ENCODE measurements at regions not wholly inside any gene's neighbourhood (a gene's known extent, or its start where the extent isn't known, plus 50 kb on each side); places are given as distances from the start of the nearest gene placed in this dataset.

DNA sequence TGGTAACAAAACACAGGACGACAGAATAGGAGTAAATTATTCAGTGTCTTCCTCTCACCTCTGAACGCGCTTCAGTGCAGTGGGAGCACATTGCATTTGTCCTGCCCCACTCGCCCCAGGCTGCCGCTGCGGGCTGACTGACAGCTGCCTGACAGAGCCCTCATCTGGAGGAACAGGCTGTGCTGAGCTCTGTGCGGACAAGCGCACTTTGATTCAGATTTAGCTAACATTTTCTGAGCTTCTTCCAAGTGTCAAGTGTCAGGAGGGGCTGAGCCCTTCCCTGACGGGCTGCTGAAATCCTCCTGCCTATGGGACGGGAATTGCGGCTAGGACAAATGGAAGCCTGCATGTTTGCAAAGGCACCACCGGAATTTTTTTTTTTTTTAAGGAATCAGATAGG is 383.0 kb upstream of the CDH4 start:
- no peaks in the 10 kb centered on the region for H3K9me3 Mint-ChIP-seq
- DNase-seq, result no peak
- peaks cover 2 to 3% (median 3%) of the 10 kb centered on the region in 3 donors for H3K27me3 Mint-ChIP-seq (ENCODE audit: low read depth in 3 of 3)
- H3K27ac Mint-ChIP-seq, result no peak overlapping the region
- no peaks in the 10 kb centered on the region for H3K4me1 Mint-ChIP-seq
- no peak overlapping the region for H3K4me3 Mint-ChIP-seq
- H3K36me3 Mint-ChIP-seq, result no peaks in the 10 kb centered on the region

DNA sequence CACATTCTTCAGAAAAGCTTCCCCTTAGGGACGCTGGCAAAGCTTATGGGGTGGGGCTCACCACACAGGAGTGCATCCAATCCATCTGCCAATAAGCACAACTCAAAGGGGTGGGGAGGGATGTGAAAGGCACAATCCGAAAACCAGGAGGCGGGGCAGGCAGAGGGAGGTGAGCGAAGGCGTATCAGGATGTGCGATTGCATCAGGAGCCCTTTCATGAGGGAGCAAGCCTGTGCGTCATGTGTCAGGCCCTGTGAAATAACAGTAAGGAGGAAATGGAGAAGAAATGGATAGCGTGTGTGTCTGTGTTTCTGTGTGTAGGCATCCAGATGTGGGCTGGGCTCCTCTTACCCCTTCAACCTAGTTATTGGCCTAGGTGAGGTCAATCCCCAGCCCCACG is 382.4 kb upstream of the CDH4 start:
- Mint-ChIP-seq H3K4me3 (no peak overlapping the region), H3K4me1 (no peaks in the 10 kb centered on the region), H3K27me3 (ENCODE audit: low read depth in 3 of 3) (peaks cover 2 to 3% (median 3%) of the 10 kb centered on the region in 3 donors), H3K9me3 (no peaks in the 10 kb centered on the region), H3K27ac (no peak overlapping the region), H3K36me3 (no peaks in the 10 kb centered on the region)
- no peak for DNase-seq

DNA sequence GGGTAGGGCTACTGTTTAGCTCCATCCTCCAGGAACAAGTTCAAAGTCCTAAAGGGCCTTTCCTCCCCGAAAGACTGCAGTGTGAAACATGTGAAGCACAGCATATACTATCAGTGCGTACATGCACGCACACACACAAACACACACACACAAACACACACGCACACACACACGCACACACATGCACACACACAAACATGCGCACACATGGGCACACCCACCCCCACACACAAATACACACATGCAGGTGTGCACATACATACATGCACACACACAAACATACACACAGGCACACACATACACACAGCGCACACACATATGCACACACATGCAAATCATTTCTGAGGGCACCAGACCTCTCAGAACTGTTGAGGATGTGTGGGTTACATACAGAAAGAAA is 382.0 kb upstream of the CDH4 start:
- H3K36me3 Mint-ChIP-seq, result no peaks in the 10 kb centered on the region
- peaks cover 2 to 3% (median 3%) of the 10 kb centered on the region in 3 donors for H3K27me3 Mint-ChIP-seq (ENCODE audit: low read depth in 3 of 3)
- DNase-seq, result no peak
- H3K4me1 Mint-ChIP-seq, result no peaks in the 10 kb centered on the region
- no peak overlapping the region for H3K4me3 Mint-ChIP-seq
- no peak overlapping the region for H3K27ac Mint-ChIP-seq
- no peaks in the 10 kb centered on the region for H3K9me3 Mint-ChIP-seq

DNA sequence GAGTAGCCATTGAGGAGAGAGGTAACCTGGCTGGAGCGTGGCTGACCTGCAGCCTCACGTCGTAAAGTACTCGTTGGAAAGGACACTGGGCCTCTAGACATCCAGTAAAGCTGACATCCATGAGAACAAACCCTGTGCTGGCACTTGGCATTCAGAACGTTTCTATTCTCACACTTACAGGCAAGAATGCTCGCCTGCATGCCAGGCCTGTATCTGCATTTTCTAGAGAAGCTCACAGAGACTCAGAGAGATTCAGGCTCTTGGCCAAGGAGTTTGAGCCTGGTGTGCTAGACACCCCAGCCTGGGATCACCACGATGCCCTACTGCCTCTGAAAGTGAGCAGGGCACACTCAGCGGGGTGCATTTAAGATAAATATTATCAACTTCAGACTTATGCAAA is 379.8 kb upstream of the CDH4 start:
- Mint-ChIP-seq H3K4me3 (no peak overlapping the region), H3K9me3 (no peaks in the 10 kb centered on the region), H3K4me1 (no peaks in the 10 kb centered on the region), H3K27me3 (ENCODE audit: low read depth in 3 of 3) (peaks cover 0 to 5% (median 0%) of the 10 kb centered on the region in 3 donors), H3K27ac (no peak overlapping the region), H3K36me3 (no peaks in the 10 kb centered on the region)
- no peak for DNase-seq

DNA sequence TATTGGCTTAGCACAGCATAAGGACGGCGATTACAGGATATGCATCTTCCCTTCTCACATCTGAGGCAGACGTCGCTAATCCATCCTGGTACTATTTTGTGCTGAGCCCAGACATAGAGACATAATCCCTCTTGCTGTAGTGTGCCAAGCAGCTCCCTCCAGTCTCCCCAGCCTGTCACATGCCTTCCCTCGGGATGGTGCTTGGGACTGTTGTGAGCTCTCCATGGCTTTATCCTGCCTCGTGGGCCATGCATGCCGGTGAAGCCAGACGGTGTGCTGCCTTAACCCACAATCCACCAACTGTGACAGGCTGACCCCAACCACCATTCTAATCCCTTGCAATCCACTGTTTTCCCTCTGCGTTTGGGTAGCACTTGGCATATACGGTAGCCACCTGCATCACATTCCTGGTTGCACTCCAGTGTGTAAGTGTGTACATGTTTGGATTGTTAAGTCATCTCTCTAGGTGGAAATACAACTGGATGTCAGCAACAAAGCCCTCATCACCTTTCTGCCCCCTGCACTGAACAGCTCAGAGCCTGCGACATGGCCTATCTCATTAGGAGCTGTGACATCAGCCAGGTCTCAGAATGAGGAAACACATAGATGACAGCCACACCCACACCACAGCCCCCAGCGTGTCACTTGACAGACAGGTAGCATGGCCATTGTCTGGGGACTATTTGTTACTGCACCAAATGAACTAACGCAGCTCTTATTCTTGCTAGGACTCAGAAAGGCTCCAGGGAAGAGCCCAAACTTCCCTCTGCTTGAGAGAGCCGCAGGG is 374.8 kb upstream of the CDH4 start:
- Mint-ChIP-seq H3K4me1 (no peaks in the 10 kb centered on the region), H3K9me3 (no peaks in the 10 kb centered on the region), H3K4me3 (no peak overlapping the region), H3K36me3 (no peaks in the 10 kb centered on the region), H3K27me3 (ENCODE audit: low read depth in 3 of 3) (peaks cover 2 to 5% (median 3%) of the 10 kb centered on the region in 3 donors), H3K27ac (no peak overlapping the region)
- DNase-seq, result no peak

DNA sequence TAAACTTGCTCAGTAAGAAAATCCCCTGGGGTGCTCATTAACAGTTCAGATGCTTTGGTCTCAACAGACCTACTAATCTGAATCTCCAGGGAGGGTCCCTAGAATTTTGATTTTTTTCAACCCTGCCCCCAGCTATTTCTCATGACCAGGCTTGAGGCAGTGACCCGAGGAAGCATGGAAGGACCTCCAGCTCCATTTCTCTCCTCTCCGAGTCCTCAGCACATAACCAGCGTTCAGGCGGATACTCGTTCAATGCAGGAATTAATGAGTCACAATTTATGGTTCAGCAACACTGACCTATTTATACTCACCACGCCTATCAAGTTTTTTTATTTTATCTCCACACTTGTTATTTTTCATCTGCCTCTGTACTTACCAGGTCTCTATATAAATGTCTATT is 369.2 kb upstream of the CDH4 start:
- H3K27me3 Mint-ChIP-seq (ENCODE audit: low read depth in 3 of 3), result peaks cover 0 to 3% (median 2%) of the 10 kb centered on the region in 3 donors
- no peaks in the 10 kb centered on the region for H3K36me3 Mint-ChIP-seq
- no peak for DNase-seq
- no peaks in the 10 kb centered on the region for H3K4me1 Mint-ChIP-seq
- H3K9me3 Mint-ChIP-seq, result no peaks in the 10 kb centered on the region
- H3K27ac Mint-ChIP-seq, result no peak overlapping the region
- H3K4me3 Mint-ChIP-seq, result no peak overlapping the region

DNA sequence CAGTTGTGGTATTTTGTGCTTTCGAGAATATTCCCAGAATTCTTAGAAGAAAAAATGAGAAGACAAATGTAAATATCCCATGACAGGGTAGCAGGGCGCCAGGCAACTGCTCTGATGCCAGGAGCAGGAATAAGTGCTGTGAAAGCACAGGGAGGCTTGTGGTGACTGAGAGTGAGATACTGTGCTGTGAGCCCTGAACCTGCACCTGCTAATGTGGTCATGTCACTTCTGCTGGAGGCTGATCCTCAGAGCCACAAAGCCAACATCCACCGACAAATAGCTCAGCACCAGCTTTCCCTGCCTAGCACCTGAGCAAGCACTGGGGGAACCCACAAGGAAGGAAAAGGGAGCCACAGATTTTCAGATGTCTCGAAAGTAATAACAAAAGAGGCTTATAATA is 368.6 kb upstream of the CDH4 start:
- Mint-ChIP-seq H3K36me3 (no peaks in the 10 kb centered on the region), H3K4me3 (no peak overlapping the region), H3K27me3 (ENCODE audit: low read depth in 3 of 3) (peaks cover 0 to 3% (median 2%) of the 10 kb centered on the region in 3 donors), H3K9me3 (no peaks in the 10 kb centered on the region), H3K27ac (no peak overlapping the region), H3K4me1 (no peaks in the 10 kb centered on the region)
- no peak for DNase-seq

DNA sequence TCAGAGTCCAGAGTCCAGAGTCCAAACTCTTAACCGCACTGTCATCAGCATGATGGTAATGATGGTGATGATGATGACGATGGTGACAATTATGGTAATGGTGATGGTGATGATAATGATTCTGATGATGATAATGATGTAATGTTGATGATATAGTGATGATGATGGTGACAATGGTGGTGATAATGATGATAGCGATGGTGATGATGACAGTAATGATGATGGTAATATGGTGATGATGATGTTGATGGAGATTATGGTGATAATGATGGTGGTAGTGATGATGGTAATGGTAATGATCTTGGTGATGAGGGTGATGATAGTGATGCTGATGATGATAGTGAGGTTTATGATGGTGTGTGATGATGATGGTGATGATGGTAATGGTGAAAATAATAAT is 367.8 kb upstream of the CDH4 start:
- Mint-ChIP-seq H3K27me3 (ENCODE audit: low read depth in 3 of 3) (peaks cover 0 to 2% (median 0%) of the 10 kb centered on the region in 3 donors), H3K36me3 (no peaks in the 10 kb centered on the region), H3K4me3 (no peak overlapping the region), H3K4me1 (no peaks in the 10 kb centered on the region), H3K9me3 (no peaks in the 10 kb centered on the region), H3K27ac (no peak overlapping the region)
- no peak for DNase-seq

DNA sequence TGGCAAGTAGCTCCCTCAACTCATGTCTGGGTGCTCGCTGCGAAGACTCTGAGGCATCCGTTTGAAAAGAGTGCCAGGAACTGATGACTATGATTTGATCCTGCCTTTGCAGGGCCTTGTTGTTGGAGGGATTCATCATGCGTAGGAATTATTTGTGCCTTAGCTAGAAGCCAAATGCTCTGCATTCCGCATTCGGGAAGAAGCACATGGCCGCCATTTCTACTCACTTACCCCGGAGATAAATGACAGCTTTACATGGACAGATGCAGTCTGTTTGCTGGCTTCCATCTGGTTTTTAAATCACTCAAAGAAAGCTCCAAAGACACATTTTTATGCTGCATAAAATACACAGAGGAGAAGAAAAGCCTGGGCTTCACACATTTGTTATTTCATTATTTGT is 363.3 kb upstream of the CDH4 start:
- Mint-ChIP-seq H3K27me3 (ENCODE audit: low read depth in 3 of 3) (peaks cover 0 to 1% (median 0%) of the 10 kb centered on the region in 3 donors), H3K36me3 (no peaks in the 10 kb centered on the region), H3K4me1 (no peaks in the 10 kb centered on the region), H3K9me3 (no peaks in the 10 kb centered on the region), H3K4me3 (no peak overlapping the region), H3K27ac (no peak overlapping the region)
- DNase-seq, result no peak

DNA sequence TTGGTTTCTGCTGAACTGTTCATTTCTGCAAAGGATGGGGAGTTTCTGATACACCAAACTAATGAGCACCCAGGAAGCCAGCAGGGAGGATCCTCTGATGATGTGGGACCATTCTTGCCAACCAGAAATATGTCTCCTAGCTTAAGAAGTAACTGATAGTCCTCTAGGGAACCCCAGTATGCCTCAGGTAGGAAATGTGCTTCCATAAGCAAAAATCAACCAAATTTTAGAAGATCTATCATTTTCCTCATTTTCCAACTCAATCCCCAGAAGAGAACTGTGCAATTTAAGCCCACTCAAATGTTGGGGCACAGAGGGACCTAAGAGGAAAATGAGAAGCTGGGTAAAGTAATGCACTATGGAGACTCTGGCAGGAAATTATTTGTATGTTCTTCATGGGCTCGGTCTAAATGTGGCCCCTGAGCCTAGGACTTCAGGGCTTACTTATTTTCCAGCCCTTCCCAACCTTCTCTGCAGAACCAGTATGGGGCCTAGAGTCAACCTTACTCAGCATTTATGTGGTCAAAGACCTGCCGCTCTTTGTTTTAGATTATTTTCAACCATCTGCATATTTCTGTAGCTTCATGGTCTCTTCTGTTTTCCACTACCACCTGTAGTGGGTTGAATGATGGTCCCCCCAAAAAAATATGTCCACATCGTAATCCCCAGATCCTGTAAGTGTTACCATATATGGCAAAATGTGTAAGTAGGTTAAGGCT is 359.8 kb upstream of the CDH4 start:
- Mint-ChIP-seq H3K4me3 (no peak overlapping the region), H3K4me1 (no peaks in the 10 kb centered on the region), H3K27me3 (ENCODE audit: low read depth in 3 of 3) (peaks cover 0 to 1% (median 0%) of the 10 kb centered on the region in 3 donors), H3K9me3 (no peaks in the 10 kb centered on the region), H3K27ac (no peak overlapping the region), H3K36me3 (no peaks in the 10 kb centered on the region)
- no peak for DNase-seq

DNA sequence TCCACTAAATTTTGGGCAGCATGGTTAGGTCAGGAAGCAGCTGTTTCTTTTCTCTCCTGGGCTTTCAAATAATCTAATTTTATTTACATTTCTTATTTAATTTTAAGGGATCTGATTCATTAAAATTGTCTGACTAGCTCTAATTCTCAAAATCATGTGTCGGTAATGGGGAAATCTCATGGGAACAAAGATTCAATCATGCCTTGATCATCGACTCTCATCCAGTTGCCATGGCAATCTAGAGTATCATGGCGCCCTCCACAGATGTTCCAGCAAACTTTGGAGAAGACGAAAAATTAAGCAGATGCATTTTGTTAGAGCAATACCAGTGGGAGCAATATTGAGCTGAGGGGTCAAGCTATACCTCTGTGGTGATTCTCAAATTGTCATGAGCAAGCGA is 358.0 kb upstream of the CDH4 start:
- Mint-ChIP-seq H3K4me3 (no peak overlapping the region), H3K27me3 (ENCODE audit: low read depth in 3 of 3) (peaks cover 0 to 1% (median 0%) of the 10 kb centered on the region in 3 donors)

DNA sequence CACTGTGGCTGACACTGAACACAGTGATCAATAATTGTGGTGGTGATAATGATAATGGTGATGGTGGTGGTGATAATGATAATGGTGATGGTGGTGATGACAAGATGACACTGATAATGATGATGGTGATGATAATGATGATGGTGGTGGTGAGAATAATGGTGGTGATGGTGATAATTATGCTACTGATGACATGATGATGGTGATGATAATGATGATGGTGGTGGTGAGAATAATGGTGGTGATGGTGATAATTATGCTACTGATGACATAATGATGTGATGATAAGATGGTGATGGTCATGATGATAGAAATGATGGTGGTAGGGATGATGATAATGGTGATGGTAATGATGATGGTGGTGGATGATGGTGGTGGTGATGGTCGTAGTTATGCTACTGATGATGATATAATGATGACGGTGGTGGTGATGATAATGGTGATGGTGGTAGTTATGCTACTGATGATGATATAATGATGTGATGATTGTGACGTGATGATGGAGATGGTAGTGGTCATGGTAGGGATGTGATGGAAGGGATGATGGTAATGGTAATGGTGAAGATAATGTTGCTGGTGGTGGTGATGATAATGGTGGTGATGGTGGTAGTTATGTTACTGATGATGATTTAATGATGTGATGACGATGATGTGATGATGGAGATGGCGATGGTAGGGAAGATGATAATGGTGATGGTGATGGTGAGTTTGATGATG is 356.5 kb upstream of the CDH4 start:
- Mint-ChIP-seq H3K36me3 (no peaks in the 10 kb centered on the region), H3K27ac (no peak overlapping the region), H3K27me3 (ENCODE audit: low read depth in 3 of 3) (peaks cover 2 to 3% (median 3%) of the 10 kb centered on the region in 3 donors), H3K4me1 (no peaks in the 10 kb centered on the region), H3K9me3 (no peaks in the 10 kb centered on the region), H3K4me3 (no peak overlapping the region)
- DNase-seq, result no peak

More for the DNA sequence above, 358.0 kb upstream of the CDH4 start:
- no peak overlapping the region for H3K27ac Mint-ChIP-seq
- no peak for DNase-seq
- H3K4me1 Mint-ChIP-seq, result no peaks in the 10 kb centered on the region
- H3K9me3 Mint-ChIP-seq, result no peaks in the 10 kb centered on the region
- no peaks in the 10 kb centered on the region for H3K36me3 Mint-ChIP-seq

DNA sequence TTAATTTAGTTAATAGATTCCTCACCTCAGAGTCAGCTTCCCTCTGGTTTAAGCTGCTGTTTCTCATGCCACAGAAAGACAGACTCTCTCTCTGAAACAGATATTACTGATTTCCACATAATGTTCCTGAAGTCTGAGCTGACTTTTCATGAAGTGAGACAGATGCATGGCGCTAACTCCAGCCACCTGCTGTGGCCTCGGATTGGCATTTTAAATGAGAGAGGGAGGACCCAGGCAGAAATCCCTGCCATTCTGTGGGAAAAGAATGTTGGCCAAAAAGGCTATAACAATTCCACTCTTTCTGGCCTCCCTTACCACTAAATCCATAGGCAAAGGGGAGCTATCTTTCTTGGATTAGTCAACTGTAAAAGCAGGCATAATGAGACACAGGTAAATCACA is 354.1 kb upstream of the CDH4 start:
- Mint-ChIP-seq H3K27ac (no peak overlapping the region), H3K4me1 (no peaks in the 10 kb centered on the region)

DNA sequence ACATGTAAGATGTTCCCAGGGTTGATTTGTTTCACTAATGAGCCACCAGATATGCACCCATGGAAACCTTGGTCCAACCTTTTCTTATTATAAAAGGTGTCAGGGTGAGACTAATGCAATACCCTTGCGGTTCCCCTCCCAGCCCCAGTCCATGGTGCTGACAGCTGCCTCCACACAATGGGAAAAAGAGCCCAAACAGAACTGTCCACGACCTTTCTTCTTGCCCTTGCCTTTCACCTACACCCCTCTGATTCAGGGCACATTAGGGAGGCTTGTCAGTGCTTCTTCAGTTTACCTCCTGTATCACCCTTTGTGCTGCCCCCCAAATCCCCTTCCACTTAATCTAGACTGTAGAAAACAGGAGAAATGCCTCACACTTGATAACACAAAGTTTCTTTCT is 352.7 kb upstream of the CDH4 start:
- no peak overlapping the region for H3K4me3 Mint-ChIP-seq
- H3K27ac Mint-ChIP-seq, result no peak overlapping the region
- H3K27me3 Mint-ChIP-seq (ENCODE audit: low read depth in 3 of 3), result peaks cover 2 to 5% (median 3%) of the 10 kb centered on the region in 3 donors
- no peak for DNase-seq
- no peaks in the 10 kb centered on the region for H3K4me1 Mint-ChIP-seq
- peaks cover 0 to 7% (median 0%) of the 10 kb centered on the region in 6 donors for H3K9me3 Mint-ChIP-seq
- H3K36me3 Mint-ChIP-seq, result no peaks in the 10 kb centered on the region

More for the DNA sequence above, 354.1 kb upstream of the CDH4 start:
- H3K27me3 Mint-ChIP-seq (ENCODE audit: low read depth in 3 of 3), result peaks cover 2 to 5% (median 3%) of the 10 kb centered on the region in 3 donors
- H3K4me3 Mint-ChIP-seq, result no peak overlapping the region
- H3K9me3 Mint-ChIP-seq, result peaks cover 0 to 7% (median 0%) of the 10 kb centered on the region in 6 donors
- no peak for DNase-seq
- H3K36me3 Mint-ChIP-seq, result no peaks in the 10 kb centered on the region

All from immature natural killer cell (primary cell).